Ovary (tissue), 3 donors: ENCODE measurements at regions not wholly inside any gene's neighbourhood (a gene's known extent, or its start where the extent isn't known, plus 50 kb on each side); places are given as distances from the start of the nearest gene placed in this dataset.

ENCODE experiments used
- CTCF ChIP-seq, 3 donors: fragments of 450-650 bp in 2 of 3; fragments of 200-600 bp in 1 of 3; IDR thresholded peaks; one replicate each; pipeline versions ENCODE4 v1.5.1 to v1.8.0; 2016 to 2022; ENCODE audit warnings: antibody characterized with exemption in 3 of 3, mild to moderate bottlenecking in 1 of 3
- POLR2A ChIP-seq: fragments of 450-650 bp; IDR thresholded peaks from one replicate; pipeline ENCODE4 v1.6.1; 2017; ENCODE audit warnings: antibody characterized with exemption, mild to moderate bottlenecking, moderate library complexity
- donor health status: DM: no; HTN: no; CAD: no.

DNA sequence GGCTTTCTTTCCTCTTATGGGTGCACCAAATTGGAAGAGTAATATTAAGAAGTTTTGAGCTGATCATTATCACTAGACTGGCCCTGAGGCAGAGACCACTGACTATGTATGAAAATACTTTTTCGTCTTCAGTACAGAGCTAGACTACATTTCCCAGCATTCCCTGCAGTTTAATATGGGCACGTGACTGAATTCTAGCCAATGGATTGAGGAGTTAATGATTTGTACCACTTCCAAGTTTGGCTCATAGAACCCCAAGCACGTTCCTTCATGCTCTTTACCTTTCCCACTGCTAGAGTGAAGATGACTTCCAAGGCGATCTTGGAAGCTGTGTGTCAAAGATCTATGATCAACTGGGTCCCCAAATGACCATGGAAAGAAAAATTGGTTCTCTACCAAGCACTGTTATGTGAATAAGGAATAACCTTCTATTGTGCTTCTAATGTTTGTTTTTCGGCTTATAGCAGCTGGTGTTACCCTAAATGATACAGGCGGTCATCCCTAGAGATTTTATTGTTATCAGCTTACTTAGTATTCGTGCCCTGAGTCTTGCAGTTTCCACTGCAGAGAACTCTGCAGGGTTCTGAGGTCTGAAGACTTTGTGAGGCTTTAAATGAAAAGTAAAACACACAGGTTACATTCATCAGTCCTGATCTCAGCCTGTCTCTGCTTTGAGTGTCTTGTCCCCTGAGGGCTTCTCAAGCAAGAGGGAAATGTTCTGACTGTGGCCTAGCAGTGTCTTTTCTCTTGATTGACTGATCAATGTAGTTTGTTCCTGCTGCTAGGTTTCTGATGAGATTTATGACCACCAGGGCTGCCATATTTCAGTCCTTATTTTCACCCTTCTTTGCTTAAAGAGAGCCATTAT lies 486.8 kb downstream of the PDCD6IP start:
- no peak for TF ChIP-seq CTCF (IDR thresholded peaks at IDR 0.05)
- TF ChIP-seq POLR2A: no peak
